Sigmoid colon (tissue), 4 donors: ENCODE measurements at regions not wholly inside any gene's neighbourhood (a gene's known extent, or its start where the extent isn't known, plus 50 kb on each side); places are given as distances from the start of the nearest gene placed in this dataset.

Experiments
- CTCF ChIP-seq, 4 experiments: fragments of 450-650 bp in 3 of 4; fragments of 200-600 bp in 1 of 4; IDR thresholded peaks; one replicate each; pipeline ENCODE4 v1.5.1; 2016 to 2019; ENCODE audit warnings: antibody characterized with exemption in 4 of 4, mild to moderate bottlenecking in 3 of 4, moderate library complexity in 2 of 4
- POLR2AphosphoS5 ChIP-seq, 4 donors: sonication (generic); formaldehyde crosslinking; IDR thresholded peaks; one replicate each; pipeline ENCODE4 v1.6.1; 2017; ENCODE audit warnings: antibody characterized with exemption in 4 of 4

GRCh38 chr2:120552079-120552478, 183.6 kb upstream of the GLI2 start:
- no peak for TF ChIP-seq POLR2AphosphoS5 (IDR thresholded peaks at IDR 0.05)
- no peak for TF ChIP-seq CTCF (IDR thresholded peaks at IDR 0.05)
